GM23338 (cell line): ENCODE measurements at regions not wholly inside any gene's neighbourhood (a gene's known extent, or its start where the extent isn't known, plus 50 kb on each side); places are given as distances from the start of the nearest gene placed in this dataset.
"Not testable (repeated sequence)": the region's sequence is repeated elsewhere in the genome, so short reads cannot be mapped to it uniquely, and the experiment has no call there.

ENCODE experiments used
- ATAC-seq: fragments of 200-7000 bp; cut with Tn5 transposase; 3 replicates; pipeline ENCODE4 v1.9.1; 2020
- DNase-seq: peaks from one replicate; pipeline ENCODE4 v3.0.0-alpha.2; 2015; ENCODE audit warnings: low spot score
- H2AFZ ChIP-seq: fragments of 200-600 bp; sonication (generic); 2 replicates; pipeline ENCODE4 v1.8.0; 2016; ENCODE audit warnings: antibody characterized with exemption, mild to moderate bottlenecking, moderate library complexity
- H3F3A ChIP-seq: fragments of 200-600 bp; sonication (generic); replicated peaks from 2 replicates; pipeline ENCODE4 v1.8.0; 2017; ENCODE audit warnings: antibody characterized with exemption, mixed run types, low read depth
- H3K27ac ChIP-seq: fragments of 200-600 bp; sonication (generic); 2 replicates; pipeline ENCODE4 v1.6.1; 2016; ENCODE audit warnings: low read depth
- H3K27me3 ChIP-seq: fragments of 200-600 bp; sonication (generic); 2 replicates; pipeline ENCODE4 v1.8.0; 2016; ENCODE audit warnings: mild to moderate bottlenecking, mixed run types, moderate library complexity; ENCODE audit not compliant: insufficient read depth
- H3K36me3 ChIP-seq: fragments of 200-600 bp; sonication (generic); 2 replicates; pipeline ENCODE4 v1.8.0; 2016; ENCODE audit warnings: mild to moderate bottlenecking; ENCODE audit not compliant: insufficient read depth
- H3K4me1 ChIP-seq: fragments of 200-600 bp; sonication (generic); 2 replicates; pipeline ENCODE4 v1.8.0; 2016; ENCODE audit warnings: mild to moderate bottlenecking, moderate library complexity; ENCODE audit not compliant: insufficient read depth
- H3K4me2 ChIP-seq: fragments of 200-600 bp; sonication (generic); 2 replicates; pipeline ENCODE4 v1.7.1; 2017; ENCODE audit warnings: mixed run types
- H3K4me3 ChIP-seq: fragments of 200-600 bp; sonication (generic); 2 replicates; pipeline ENCODE4 v1.6.1; 2016; ENCODE audit warnings: mixed run types
- H3K79me2 ChIP-seq: fragments of 200-600 bp; sonication (generic); replicated peaks from 2 replicates; pipeline ENCODE4 v1.8.0; 2017; ENCODE audit warnings: mild to moderate bottlenecking; ENCODE audit not compliant: insufficient read depth
- H3K9me2 ChIP-seq: fragments of 200-600 bp; sonication (generic); 2 replicates; pipeline ENCODE4 v1.8.0; 2017; ENCODE audit not compliant: insufficient read depth
- H4K20me1 ChIP-seq: fragments of 200-600 bp; sonication (generic); replicated peaks from 2 replicates; pipeline ENCODE4 v1.8.0; 2017; ENCODE audit warnings: mild to moderate bottlenecking; ENCODE audit not compliant: insufficient read depth
- H3K27ac Mint-ChIP-seq: 2 replicates; pipeline ENCODE4 v1.8.0; 2020; ENCODE audit warnings: inconsistent platforms, mild to moderate bottlenecking, moderate library complexity, mixed read lengths
- H3K27me3 Mint-ChIP-seq: 3 replicates; pipeline ENCODE4 v1.8.0; 2022; ENCODE audit warnings: low read depth, mild to moderate bottlenecking, moderate library complexity, mixed read lengths, inconsistent platforms; ENCODE audit not compliant: insufficient read depth, poor library complexity
- H3K36me3 Mint-ChIP-seq: 3 replicates; pipeline ENCODE4 v1.8.0; 2021; ENCODE audit warnings: low read depth, mild to moderate bottlenecking, inconsistent platforms, moderate library complexity, mixed read lengths
- H3K4me1 Mint-ChIP-seq: 3 replicates; pipeline ENCODE4 v1.8.0; 2020; ENCODE audit warnings: mild to moderate bottlenecking, inconsistent platforms, mixed read lengths
- H3K4me3 Mint-ChIP-seq: 3 replicates; pipeline ENCODE4 v1.8.0; 2021; ENCODE audit warnings: moderate library complexity, mild to moderate bottlenecking, inconsistent platforms, mixed read lengths
- H3K9me3 Mint-ChIP-seq: 3 replicates; pipeline ENCODE4 v1.8.0; 2020; ENCODE audit warnings: moderate library complexity, mild to moderate bottlenecking, inconsistent platforms, mixed read lengths
- CREB1 ChIP-seq: fragments of 250-450 bp; sonication (Bioruptor Pico); IDR thresholded peaks from 2 replicates; pipeline ENCODE4 v1.5.0; 2020; ENCODE audit warnings: low read depth, mild to moderate bottlenecking, moderate library complexity
- ETS1 ChIP-seq: IDR thresholded peaks from 2 replicates; pipeline ENCODE4 v1.6.1; 2016; ENCODE audit warnings: antibody characterized with exemption
- EZH2 ChIP-seq: fragments of 200-600 bp; sonication (generic); IDR thresholded peaks from one replicate; pipeline ENCODE4 v1.8.0; 2017; ENCODE audit warnings: antibody characterized with exemption, mild to moderate bottlenecking, low read depth; ENCODE audit not compliant: unreplicated experiment
- EZH2phosphoT487 ChIP-seq: fragments of 200-600 bp; sonication (generic); IDR thresholded peaks from one replicate; pipeline ENCODE4 v1.8.1; 2018; ENCODE audit warnings: antibody characterized with exemption; ENCODE audit not compliant: unreplicated experiment
- JUNB ChIP-seq: IDR thresholded peaks from one replicate; pipeline ENCODE4 v1.6.1; 2016; ENCODE audit warnings: antibody characterized with exemption; ENCODE audit not compliant: unreplicated experiment
- NANOG ChIP-seq: IDR thresholded peaks from 2 replicates; pipeline ENCODE4 v1.6.1; 2016; ENCODE audit warnings: antibody characterized with exemption, borderline replicate concordance
- ZNF114 ChIP-seq: fragments of 250-450 bp; sonication (Bioruptor Pico); IDR thresholded peaks from 2 replicates; pipeline ENCODE4 v1.5.0; 2020; ENCODE audit warnings: mild to moderate bottlenecking, moderate library complexity
- ZNF331 ChIP-seq: fragments of 250-450 bp; sonication (Bioruptor Pico); IDR thresholded peaks from 2 replicates; pipeline ENCODE4 v1.5.0; 2020; ENCODE audit warnings: low read depth, mild to moderate bottlenecking, moderate library complexity
- TF ChIP-seq, protein P1 (sequence below): IDR thresholded peaks from one replicate; pipeline ENCODE4 v1.6.1; 2018; ENCODE audit warnings: antibody characterized with exemption; ENCODE audit not compliant: unreplicated experiment

- not testable (repeated sequence) for H3K27ac ChIP-seq, H3K4me3 Mint-ChIP-seq, H3K9me2 ChIP-seq, H3K4me3 ChIP-seq, H3F3A ChIP-seq, H3K36me3 Mint-ChIP-seq, H3K27me3 Mint-ChIP-seq, H4K20me1 ChIP-seq, H3K9me3 Mint-ChIP-seq, H3K79me2 ChIP-seq, H2AFZ ChIP-seq, H3K27me3 ChIP-seq, H3K36me3 ChIP-seq, ATAC-seq, H3K4me1 Mint-ChIP-seq, H3K27ac Mint-ChIP-seq, H3K4me2 ChIP-seq, H3K4me1 ChIP-seq, DNase-seq
Observed at GRCh38 chr5:38624541-38624940, 68.1 kb upstream of the LIFR start.

DNA sequence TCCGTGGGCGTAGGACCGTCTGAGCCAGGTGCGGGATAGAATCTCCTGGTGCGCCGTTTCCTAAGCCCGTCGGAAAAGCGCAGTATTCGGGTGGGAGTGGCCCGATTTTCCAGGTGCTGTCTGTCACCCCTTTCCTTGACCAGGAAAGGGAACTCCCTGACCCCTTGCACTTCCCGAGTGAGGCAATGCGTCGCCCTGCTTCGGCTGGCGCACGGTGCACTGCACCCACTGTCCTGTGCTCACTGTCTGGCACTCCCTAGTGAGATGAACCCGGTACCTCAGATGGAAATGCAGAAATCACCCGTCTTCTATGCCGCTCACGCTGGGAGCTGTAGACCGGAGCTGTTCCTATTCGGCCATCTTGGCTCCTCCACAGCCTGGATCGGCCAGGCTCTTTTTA is 74.9 kb upstream of the LIFR start:
- H3K4me3 ChIP-seq, H4K20me1 ChIP-seq, H3K9me2 ChIP-seq, H3K79me2 ChIP-seq, H3K36me3 ChIP-seq, H3K27me3 ChIP-seq, H2AFZ ChIP-seq, H3K4me2 ChIP-seq, H3K27ac Mint-ChIP-seq, H3K4me3 Mint-ChIP-seq, H3F3A ChIP-seq, ATAC-seq, H3K27me3 Mint-ChIP-seq, H3K4me1 ChIP-seq, DNase-seq, H3K4me1 Mint-ChIP-seq, H3K27ac ChIP-seq: not testable (repeated sequence)
- H3K9me3 Mint-ChIP-seq: peaks cover 36% of the 10 kb centered on the region
- H3K36me3 Mint-ChIP-seq: peaks cover 22% of the 10 kb centered on the region

- Histone ChIP-seq H4K20me1 (no peaks in the 10 kb centered on the region), H3F3A (no peaks in the 10 kb centered on the region), H3K9me2 (peaks cover 14% of the 10 kb centered on the region; the same call in 1 of the 2 replicates), H3K27ac (no peak overlapping the region), H3K36me3 (no peaks in the 10 kb centered on the region), H3K27me3 (no peaks in the 10 kb centered on the region), H3K4me1 (no peaks in the 10 kb centered on the region), H3K4me3 (no peak overlapping the region), H2AFZ (no peak overlapping the region), H3K4me2 (no peak overlapping the region), H3K79me2 (no peaks in the 10 kb centered on the region)
- Mint-ChIP-seq H3K4me1 (no peaks in the 10 kb centered on the region), H3K27ac (no peak overlapping the region), H3K36me3 (peaks cover 22% of the 10 kb centered on the region), H3K4me3 (no peak overlapping the region), H3K9me3 (peaks cover 32% of the 10 kb centered on the region), H3K27me3 (no peaks in the 10 kb centered on the region)
- no peak for DNase-seq
- no peak for ATAC-seq
- TF ChIP-seq EZH2: no peak
- TF ChIP-seq JUNB: no peak
- TF ChIP-seq ZNF114 (CRISPR knock-in tag): no peak
- TF ChIP-seq NANOG: no peak
- TF ChIP-seq EZH2phosphoT487: no peak
- TF ChIP-seq, protein P1, sequence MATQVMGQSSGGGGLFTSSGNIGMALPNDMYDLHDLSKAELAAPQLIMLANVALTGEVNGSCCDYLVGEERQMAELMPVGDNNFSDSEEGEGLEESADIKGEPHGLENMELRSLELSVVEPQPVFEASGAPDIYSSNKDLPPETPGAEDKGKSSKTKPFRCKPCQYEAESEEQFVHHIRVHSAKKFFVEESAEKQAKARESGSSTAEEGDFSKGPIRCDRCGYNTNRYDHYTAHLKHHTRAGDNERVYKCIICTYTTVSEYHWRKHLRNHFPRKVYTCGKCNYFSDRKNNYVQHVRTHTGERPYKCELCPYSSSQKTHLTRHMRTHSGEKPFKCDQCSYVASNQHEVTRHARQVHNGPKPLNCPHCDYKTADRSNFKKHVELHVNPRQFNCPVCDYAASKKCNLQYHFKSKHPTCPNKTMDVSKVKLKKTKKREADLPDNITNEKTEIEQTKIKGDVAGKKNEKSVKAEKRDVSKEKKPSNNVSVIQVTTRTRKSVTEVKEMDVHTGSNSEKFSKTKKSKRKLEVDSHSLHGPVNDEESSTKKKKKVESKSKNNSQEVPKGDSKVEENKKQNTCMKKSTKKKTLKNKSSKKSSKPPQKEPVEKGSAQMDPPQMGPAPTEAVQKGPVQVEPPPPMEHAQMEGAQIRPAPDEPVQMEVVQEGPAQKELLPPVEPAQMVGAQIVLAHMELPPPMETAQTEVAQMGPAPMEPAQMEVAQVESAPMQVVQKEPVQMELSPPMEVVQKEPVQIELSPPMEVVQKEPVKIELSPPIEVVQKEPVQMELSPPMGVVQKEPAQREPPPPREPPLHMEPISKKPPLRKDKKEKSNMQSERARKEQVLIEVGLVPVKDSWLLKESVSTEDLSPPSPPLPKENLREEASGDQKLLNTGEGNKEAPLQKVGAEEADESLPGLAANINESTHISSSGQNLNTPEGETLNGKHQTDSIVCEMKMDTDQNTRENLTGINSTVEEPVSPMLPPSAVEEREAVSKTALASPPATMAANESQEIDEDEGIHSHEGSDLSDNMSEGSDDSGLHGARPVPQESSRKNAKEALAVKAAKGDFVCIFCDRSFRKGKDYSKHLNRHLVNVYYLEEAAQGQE: no peak
- no peak for TF ChIP-seq ETS1
- no peak for TF ChIP-seq ZNF331 (CRISPR knock-in tag)
- TF ChIP-seq CREB1 (CRISPR knock-in tag): no peak
Observed at GRCh38 chr5:38634568-38635369, 78.3 kb upstream of the LIFR start.
